Esophagus muscularis mucosa (tissue), 3 donors: ENCODE measurements at regions not wholly inside any gene's neighbourhood (a gene's known extent, or its start where the extent isn't known, plus 50 kb on each side); places are given as distances from the start of the nearest gene placed in this dataset.

Source experiments
- CTCF ChIP-seq, 3 experiments: fragments of 200-600 bp in 2 of 3; fragments of 450-650 bp in 1 of 3; sonication (generic) in 2 of 3; IDR thresholded peaks; one replicate each; pipeline ENCODE4 v1.5.1; 2017 to 2019; ENCODE audit warnings: antibody characterized with exemption in 3 of 3, mild to moderate bottlenecking in 2 of 3, moderate library complexity in 1 of 3
- POLR2AphosphoS5 ChIP-seq, 2 donors: sonication (generic); formaldehyde crosslinking; IDR thresholded peaks; one replicate each; pipeline ENCODE4 v1.6.1; 2017; ENCODE audit warnings: antibody characterized with exemption in 2 of 2

- no peak for TF ChIP-seq CTCF (IDR thresholded peaks at IDR 0.05)
- no peak for TF ChIP-seq POLR2AphosphoS5 (IDR thresholded peaks at IDR 0.05)
Measured at GRCh38 chr2:19706332-19706731, 195.5 kb downstream of the TTC32 start.
